HG02943 (cell line): ENCODE measurements at regions not wholly inside any gene's neighbourhood (a gene's known extent, or its start where the extent isn't known, plus 50 kb on each side); places are given as distances from the start of the nearest gene placed in this dataset.

Experiments used
- ATAC-seq: cut with Tn5 transposase; IDR thresholded peaks from one replicate; pipeline ENCODE4 v1.9.1; 2021; ENCODE audit warnings: mild to moderate bottlenecking, low read depth, moderate library complexity; ENCODE audit not compliant: unreplicated experiment

- ATAC-seq = no peak
Measured at GRCh38 chr6:113406048-113406695, 451.0 kb upstream of the MARCKS start.

DNA sequence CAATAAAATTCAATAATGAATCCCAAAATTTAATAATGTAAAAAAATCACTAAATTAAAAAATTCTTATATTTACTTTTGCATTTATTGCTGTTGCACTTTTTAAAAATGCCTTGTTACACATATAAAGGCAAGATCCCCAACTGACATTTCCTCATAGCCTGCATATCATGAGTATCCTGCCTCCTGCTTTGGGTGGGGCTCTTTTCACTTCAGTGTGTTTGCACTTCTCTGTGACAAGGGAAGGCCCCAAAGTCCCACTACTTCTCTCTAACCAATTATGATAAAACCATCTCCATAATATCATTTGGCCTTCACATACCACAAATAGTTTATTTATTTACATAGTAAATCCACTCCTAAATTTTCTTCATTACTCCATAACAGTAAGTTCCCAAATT lies 446.1 kb upstream of the MARCKS start:
- ATAC-seq = no peak

- no peak for ATAC-seq
Measured at GRCh38 chr6:113412589-113413357, 444.4 kb upstream of the MARCKS start.

DNA sequence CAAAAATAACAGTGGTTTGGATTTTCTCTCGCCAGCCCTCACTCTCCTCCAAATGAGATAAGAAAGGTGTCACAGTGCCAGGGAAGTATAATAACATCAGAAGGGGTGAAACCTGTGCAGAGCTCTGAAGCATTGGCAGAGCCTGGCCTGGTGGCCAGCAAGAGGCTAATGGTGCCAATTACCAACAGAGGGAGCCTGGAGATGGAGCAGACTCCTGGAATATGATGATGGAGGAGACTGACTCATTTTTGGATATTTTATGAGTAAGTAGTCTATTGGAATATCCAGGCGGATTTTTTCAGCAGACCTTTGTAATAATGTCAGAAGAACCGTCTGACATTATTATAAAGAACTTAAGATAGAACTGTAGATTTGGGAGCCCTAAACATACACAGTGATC lies 442.6 kb upstream of the MARCKS start:
- ATAC-seq = no peak

GRCh38 chr6:113416170-113416569 lies 441.0 kb upstream of the MARCKS start:
- ATAC-seq = no peak

- ATAC-seq = no peak
Measured at GRCh38 chr6:113420290-113420689, 436.9 kb upstream of the MARCKS start.

GRCh38 chr6:113421997-113422396 lies 435.1 kb upstream of the MARCKS start:
- ATAC-seq = no peak

DNA sequence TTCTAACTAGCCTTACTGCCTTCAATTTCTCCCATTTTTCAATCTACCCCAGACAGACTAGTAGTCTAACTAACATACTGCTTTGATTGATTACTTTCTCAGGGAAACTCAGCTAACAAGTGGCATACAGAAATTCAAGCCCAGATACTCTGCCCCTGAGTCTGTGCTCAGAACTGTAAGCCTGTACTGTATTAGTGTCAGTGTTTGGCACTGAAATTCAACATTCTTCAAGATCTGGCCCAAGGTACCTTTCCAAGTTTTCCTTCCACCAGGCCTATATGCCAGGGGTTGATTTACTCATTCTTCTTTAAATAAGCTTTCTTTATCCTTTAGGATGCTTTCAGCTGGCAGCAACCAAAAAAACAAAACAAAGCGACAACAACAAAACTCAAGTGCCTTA lies 433.2 kb upstream of the MARCKS start:
- ATAC-seq = no peak

- ATAC-seq = no peak
Measured at GRCh38 chr6:113425977-113426660, 431.0 kb upstream of the MARCKS start.

- ATAC-seq = no peak
Measured at GRCh38 chr6:113427617-113428016, 429.5 kb upstream of the MARCKS start.

DNA sequence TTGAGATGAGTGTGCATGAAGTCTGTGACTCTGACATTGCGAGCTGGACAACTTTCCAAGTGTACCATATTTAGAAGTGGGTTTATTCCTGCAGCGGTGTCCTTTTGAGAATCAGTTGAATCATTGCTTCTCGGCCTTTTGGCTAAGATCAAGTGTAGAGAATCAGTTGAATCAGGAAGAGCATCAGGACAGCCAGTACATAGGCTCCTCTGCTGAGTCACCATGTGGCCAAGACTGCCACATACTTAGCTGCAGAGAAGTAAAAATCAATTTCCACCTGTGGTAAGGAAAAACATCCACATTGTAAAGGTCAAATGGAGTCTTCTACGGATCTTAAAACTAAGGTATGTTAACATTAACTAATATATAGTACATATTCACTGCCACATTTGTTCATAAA lies 428.4 kb upstream of the MARCKS start:
- no peak for ATAC-seq

GRCh38 chr6:113432521-113433334 lies 424.4 kb upstream of the MARCKS start:
- ATAC-seq = no peak

- no peak for ATAC-seq
Measured at GRCh38 chr6:113433335-113433991, 423.7 kb upstream of the MARCKS start.

GRCh38 chr6:113434641-113435040 lies 422.5 kb upstream of the MARCKS start:
- no peak for ATAC-seq

DNA sequence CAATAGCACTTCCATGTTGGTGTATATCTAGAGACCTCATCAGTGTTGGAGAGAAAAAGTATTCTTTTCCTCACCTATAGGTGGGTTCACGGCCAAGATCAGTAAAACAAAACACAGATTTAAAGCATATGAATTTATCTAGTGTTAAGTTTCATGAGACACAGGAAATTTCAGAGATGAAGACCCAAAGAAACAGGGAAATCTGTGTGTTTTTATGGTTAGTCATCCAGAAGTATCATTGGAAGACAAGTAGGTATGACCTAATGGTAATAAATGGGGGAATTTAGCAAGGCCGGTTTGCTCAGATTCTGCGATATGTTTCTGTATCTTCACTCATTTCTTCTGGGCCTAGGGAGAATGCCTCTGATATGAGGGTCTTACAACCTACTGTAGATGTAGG lies 419.6 kb upstream of the MARCKS start:
- no peak for ATAC-seq

- no peak for ATAC-seq
Measured at GRCh38 chr6:113439866-113440265, 417.3 kb upstream of the MARCKS start.

- no peak for ATAC-seq
Measured at GRCh38 chr6:113442040-113442439, 415.1 kb upstream of the MARCKS start.

- ATAC-seq = no peak
Measured at GRCh38 chr6:113445201-113445600, 411.9 kb upstream of the MARCKS start.

DNA sequence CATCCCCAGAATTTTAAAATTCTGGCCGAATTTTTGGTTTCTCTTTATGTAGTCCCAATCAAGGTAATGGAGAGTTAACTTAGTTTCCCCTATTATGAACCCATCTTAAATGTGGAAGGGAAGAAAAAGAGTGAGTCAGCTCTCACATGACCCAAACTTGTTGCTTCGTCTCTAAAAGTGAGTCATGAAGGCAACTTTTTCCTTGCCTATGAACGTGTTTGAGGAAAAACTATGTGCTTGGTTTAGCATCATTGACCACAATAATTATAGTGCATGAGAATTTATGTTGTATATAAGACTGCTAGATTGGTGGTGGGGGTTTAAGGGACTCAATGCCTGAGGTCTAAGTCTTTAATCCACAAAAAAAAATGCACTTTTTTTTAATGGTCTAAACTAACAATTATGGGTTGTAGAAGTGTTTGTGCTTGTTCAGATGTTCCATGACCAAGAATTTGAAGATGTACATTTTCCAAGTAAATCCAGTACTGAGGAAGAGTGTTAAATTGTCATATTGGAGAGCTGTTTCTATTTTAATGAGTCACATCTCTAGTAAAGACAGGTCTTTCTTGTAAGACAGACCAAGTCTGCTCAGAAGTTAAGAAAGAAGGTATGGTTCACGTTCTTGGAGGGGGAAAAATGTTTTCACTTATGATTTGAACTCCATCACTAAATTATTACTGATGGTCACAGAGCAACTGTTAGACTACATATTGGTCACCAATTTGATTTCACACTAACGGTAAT lies 409.9 kb upstream of the MARCKS start:
- ATAC-seq = no peak

- no peak for ATAC-seq
Measured at GRCh38 chr6:113449051-113449450, 408.1 kb upstream of the MARCKS start.
